ENCODE measurements at regions not wholly inside any gene's neighbourhood (a gene's known extent, or its start where the extent isn't known, plus 50 kb on each side); places are given as distances from the start of the nearest gene placed in this dataset.

GRCh38 chr4:11741190-11741652, 312.5 kb upstream of the HS3ST1 start:
- Histone ChIP-seq H3K4me3 (no peak overlapping the region), H3K4me1 (no peaks in the 10 kb centered on the region), H3K9me3 (no peaks in the 10 kb centered on the region), H3K27ac (no peak overlapping the region), H3K27me3 (no peaks in the 10 kb centered on the region), H3K36me3 (no peaks in the 10 kb centered on the region)
- WGBS (ENCODE audit: insufficient coverage, low coverage, low lambda C conversion rate, missing lambda C conversion rate): 32% methylated on average over 1 of the region's 1 CpG
- intact Hi-C loops (cut with DNase I): no loop called here
- DNase-seq (no peak), ATAC-seq (no peak)
- TF ChIP-seq CTCF (IDR thresholded peaks at IDR 0.05) (no peak), POLR2A (IDR thresholded peaks at IDR 0.05) (no peak)

- Histone ChIP-seq H3K36me3 (no peaks in the 10 kb centered on the region), H3K9me3 (no peaks in the 10 kb centered on the region), H3K27ac (no peak overlapping the region), H3K4me3 (no peak overlapping the region), H3K27me3 (no peaks in the 10 kb centered on the region), H3K4me1 (no peaks in the 10 kb centered on the region)
- ATAC-seq: no peak
- WGBS (ENCODE audit: insufficient coverage, low coverage, low lambda C conversion rate, missing lambda C conversion rate): 16% methylated on average over 1 of the region's 1 CpG
- DNase-seq: no peak
- no peak for TF ChIP-seq POLR2A (IDR thresholded peaks at IDR 0.05)
- TF ChIP-seq CTCF (IDR thresholded peaks at IDR 0.05): no peak
- intact Hi-C loops (cut with DNase I): no loop called here
Measured at GRCh38 chr4:11739992-11740391, 311.3 kb upstream of the HS3ST1 start.

- TF ChIP-seq POLR2A (IDR thresholded peaks at IDR 0.05) (no peak), CTCF (IDR thresholded peaks at IDR 0.05) (no peak)
- 69% methylated on average over 2 of the region's 2 CpGs for WGBS (ENCODE audit: insufficient coverage, low coverage, low lambda C conversion rate, missing lambda C conversion rate)
- DNase-seq (no peak), ATAC-seq (no peak)
- H3K36me3 ChIP-seq: no peaks in the 10 kb centered on the region
- no peaks in the 10 kb centered on the region for H3K27me3 ChIP-seq
- no peaks in the 10 kb centered on the region for H3K9me3 ChIP-seq
- intact Hi-C loops (cut with DNase I): no loop called here
- no peak overlapping the region for H3K4me3 ChIP-seq
- no peak overlapping the region for H3K27ac ChIP-seq
- peaks cover 0 to 4% (median 0%) of the 10 kb centered on the region in 4 donors for H3K4me1 ChIP-seq
Measured at GRCh38 chr4:11736978-11737377, 308.3 kb upstream of the HS3ST1 start.

GRCh38 chr4:11735651-11736050, 307.0 kb upstream of the HS3ST1 start:
- H3K9me3 ChIP-seq: no peaks in the 10 kb centered on the region
- no peaks in the 10 kb centered on the region for H3K36me3 ChIP-seq
- no peaks in the 10 kb centered on the region for H3K27me3 ChIP-seq
- ATAC-seq (no peak), DNase-seq (no peak)
- peaks cover 0 to 8% (median 0%) of the 10 kb centered on the region in 4 donors for H3K4me1 ChIP-seq
- no peak overlapping the region for H3K27ac ChIP-seq
- H3K4me3 ChIP-seq: no peak overlapping the region
- TF ChIP-seq CTCF (IDR thresholded peaks at IDR 0.05) (no peak), POLR2A (IDR thresholded peaks at IDR 0.05) (no peak)
- intact Hi-C loops (cut with DNase I): no loop called here

- intact Hi-C loops (cut with DNase I): no loop called here
- WGBS (ENCODE audit: insufficient coverage, low coverage, low lambda C conversion rate, missing lambda C conversion rate): 58% methylated on average over 4 of the region's 4 CpGs
- no peaks in the 10 kb centered on the region for H3K27me3 ChIP-seq
- H3K4me1 ChIP-seq: peaks cover 0 to 17% (median 0%) of the 10 kb centered on the region in 4 donors
- no peaks in the 10 kb centered on the region for H3K36me3 ChIP-seq
- no peak overlapping the region for H3K27ac ChIP-seq
- H3K4me3 ChIP-seq: no peak overlapping the region
- TF ChIP-seq POLR2A (IDR thresholded peaks at IDR 0.05) (no peak), CTCF (IDR thresholded peaks at IDR 0.05) (no peak)
- no peaks in the 10 kb centered on the region for H3K9me3 ChIP-seq
- DNase-seq (no peak), ATAC-seq (peak in 3 of 4 donors; percentile 18 to 73 (median 64))
Measured at GRCh38 chr4:11732155-11732554, 303.5 kb upstream of the HS3ST1 start.

All from right lobe of liver (tissue), 6 donors.